BJ (cell line): ENCODE measurements at regions not wholly inside any gene's neighbourhood (a gene's known extent, or its start where the extent isn't known, plus 50 kb on each side); places are given as distances from the start of the nearest gene placed in this dataset.

Experiments used
- CTCF ChIA-PET: fragments of 350-600 bp; formaldehyde crosslinking; extraction: SDS; loops from one replicate; lab custom pipeline; 2021; ENCODE audit warnings: antibody characterized with exemption, inconsistent platforms; lab: Yijun Ruan, JAX
- POLR2A ChIA-PET: fragments of 300-600 bp; sonication (Branson Sonifier 250); formaldehyde crosslinking; extraction: SDS; loops from one replicate; lab custom pipeline; 2021; ENCODE audit warnings: antibody characterized with exemption; lab: Charles Lee
- DNase-seq: peaks from one replicate; pipeline ENCODE4 v3.0.0-alpha.2; 2011; ENCODE audit warnings: low read depth
- H3K27me3 ChIP-seq: 2 replicates; pipeline ENCODE4 v1.6.0; 2011; ENCODE audit warnings: low read length; ENCODE audit not compliant: control insufficient read depth, insufficient read depth
- H3K36me3 ChIP-seq: 2 replicates; pipeline ENCODE4 v1.5.1; 2011; ENCODE audit warnings: low read length; ENCODE audit not compliant: control insufficient read depth, insufficient read depth
- H3K4me3 ChIP-seq: 2 replicates; pipeline ENCODE4 v1.5.1; 2011; ENCODE audit warnings: low read depth, mild to moderate bottlenecking, control low read depth, low read length
- TF ChIP-seq, protein P1 (sequence below): IDR thresholded peaks from 2 replicates; pipeline ENCODE4 v1.5.1; 2011; ENCODE audit warnings: low read depth, mild to moderate bottlenecking, control low read depth, inconsistent platforms, low read length, moderate library complexity; ENCODE audit not compliant: insufficient read depth

DNA sequence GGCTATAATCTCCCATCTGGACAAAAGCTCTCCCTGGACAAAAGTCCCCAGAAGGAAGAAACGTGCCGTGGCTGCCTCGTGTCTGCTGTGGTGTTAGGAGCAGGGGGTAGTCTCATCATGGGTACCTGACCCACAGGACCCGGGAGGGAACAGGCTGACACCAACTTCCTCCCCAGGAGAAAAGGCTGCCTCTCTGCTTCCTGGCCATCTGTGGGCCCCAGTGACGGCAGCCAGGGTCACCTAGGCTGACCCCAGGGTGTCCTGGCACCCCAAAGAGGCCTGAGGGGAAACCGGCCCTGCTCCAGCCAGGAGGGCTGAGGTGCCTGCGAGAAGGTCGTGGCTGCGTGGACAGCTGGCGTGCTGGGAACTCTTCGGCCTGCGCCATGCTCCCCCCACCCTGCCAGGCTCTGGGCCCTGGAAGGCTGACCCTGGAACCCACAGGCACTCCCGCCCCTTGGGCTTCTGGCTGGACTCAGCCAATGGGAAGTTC lies 133.9 kb downstream of the RFLNA start:
- peaks cover 25% of the 10 kb centered on the region for H3K36me3 ChIP-seq
- H3K4me3 ChIP-seq, result no peak overlapping the region
- peak; percentile 31 for DNase-seq
- H3K27me3 ChIP-seq, result no peaks in the 10 kb centered on the region
- ChIA-PET POLR2A (interaction anchor here (1.5 kb wide), 1 partner anchor 40 kb away, joined by 4 read pairs; no protein-coding TSS in a partner anchor), CTCF (interaction anchor here (1.0 to 1.7 kb wide), 3 partner anchors 375 to 396 kb away, joined by 3 to 5 read pairs (median 4); no protein-coding TSS in a partner anchor)
- TF ChIP-seq, protein P1, sequence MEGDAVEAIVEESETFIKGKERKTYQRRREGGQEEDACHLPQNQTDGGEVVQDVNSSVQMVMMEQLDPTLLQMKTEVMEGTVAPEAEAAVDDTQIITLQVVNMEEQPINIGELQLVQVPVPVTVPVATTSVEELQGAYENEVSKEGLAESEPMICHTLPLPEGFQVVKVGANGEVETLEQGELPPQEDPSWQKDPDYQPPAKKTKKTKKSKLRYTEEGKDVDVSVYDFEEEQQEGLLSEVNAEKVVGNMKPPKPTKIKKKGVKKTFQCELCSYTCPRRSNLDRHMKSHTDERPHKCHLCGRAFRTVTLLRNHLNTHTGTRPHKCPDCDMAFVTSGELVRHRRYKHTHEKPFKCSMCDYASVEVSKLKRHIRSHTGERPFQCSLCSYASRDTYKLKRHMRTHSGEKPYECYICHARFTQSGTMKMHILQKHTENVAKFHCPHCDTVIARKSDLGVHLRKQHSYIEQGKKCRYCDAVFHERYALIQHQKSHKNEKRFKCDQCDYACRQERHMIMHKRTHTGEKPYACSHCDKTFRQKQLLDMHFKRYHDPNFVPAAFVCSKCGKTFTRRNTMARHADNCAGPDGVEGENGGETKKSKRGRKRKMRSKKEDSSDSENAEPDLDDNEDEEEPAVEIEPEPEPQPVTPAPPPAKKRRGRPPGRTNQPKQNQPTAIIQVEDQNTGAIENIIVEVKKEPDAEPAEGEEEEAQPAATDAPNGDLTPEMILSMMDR, result no peak

DNA sequence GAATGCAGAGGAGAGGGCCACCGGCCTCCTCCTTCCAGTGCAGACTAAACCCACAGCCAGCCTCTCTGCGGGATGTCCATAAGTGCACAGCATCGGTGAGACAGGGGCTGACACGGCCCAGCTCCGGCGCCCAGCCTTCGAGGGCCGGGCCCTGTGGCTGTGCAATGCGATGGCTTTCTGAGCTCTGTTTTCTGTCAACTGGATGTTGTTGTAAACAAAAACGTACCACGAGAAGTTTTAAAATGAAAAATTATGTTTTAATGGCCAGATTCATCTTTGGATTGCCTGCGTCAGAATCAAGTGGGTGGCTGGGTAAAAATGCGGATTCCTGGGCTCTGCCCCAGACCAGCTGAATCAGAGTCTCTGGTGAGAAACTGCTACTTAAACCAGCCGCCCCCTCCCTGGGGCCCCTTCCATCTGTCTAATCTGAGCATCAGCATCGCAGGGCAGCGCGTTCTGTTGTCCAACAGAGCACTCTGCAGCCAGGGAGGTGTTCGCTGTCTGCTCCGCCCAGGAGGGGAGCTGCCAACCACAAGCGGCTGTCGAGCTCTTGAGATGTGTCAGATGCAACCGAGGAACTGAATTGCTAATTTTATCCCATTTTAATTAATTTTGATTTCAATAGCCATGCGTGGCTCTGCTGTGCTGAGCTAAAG lies 133.4 kb downstream of the RFLNA start:
- peaks cover 24% of the 10 kb centered on the region for H3K36me3 ChIP-seq
- no peaks in the 10 kb centered on the region for H3K27me3 ChIP-seq
- H3K4me3 ChIP-seq, result no peak overlapping the region
- TF ChIP-seq, protein P1, result peak; percentile 8; the same call in 1 of the 2 replicates
- ChIA-PET POLR2A (interaction anchor here (1.5 kb wide), 1 partner anchor 40 kb away, joined by 4 read pairs; no protein-coding TSS in a partner anchor), CTCF (interaction anchor here (0.6 to 1.7 kb wide), 5 partner anchors 113 to 396 kb away, joined by 3 to 5 read pairs (median 3); no protein-coding TSS in a partner anchor)
- no peak for DNase-seq

DNA sequence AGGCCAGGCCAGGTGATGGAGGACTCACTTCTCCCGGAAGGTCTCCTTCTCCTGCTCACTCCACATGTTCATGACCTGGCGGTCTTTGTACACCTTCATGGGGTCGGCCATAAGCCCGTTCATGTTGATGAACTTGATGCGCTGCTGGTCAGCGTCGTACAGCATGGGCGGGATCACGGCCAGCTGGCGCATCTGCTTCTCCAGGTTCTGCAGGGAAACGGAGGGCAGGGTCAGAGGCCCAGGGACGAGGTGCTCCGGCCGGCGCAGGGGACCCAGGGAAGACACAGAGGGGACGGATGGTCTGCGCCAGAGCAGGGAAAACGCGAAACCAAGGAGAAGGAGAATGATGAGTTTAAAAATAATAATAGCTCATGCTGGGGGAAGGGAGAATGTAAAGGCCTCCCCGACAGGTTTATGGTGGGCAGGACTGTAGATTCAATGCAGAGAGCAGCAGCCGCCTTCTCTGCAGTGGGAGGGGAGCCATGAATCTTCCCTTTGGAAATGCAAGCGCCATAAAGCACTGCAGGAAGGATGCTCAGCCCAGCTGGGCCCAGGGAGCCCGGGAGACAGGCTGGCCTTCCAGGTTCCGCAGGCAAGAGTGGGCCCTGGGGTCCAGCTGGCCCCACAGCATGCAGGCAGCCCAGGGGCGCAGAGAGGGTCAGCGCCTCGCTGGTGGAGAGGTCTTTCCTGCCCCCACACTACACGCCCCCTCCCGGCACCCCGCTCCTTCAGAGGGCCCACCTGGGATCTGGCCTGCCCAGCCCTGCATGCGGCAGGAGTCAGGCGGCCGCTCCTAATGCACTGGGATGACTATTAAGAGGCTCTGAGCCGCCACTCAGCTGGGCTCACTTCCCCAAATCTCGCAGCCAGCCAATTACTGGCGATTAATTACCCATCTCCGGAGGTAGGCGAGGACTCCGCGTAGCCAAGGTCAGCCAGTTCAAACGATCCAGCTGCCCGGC lies 132.0 kb downstream of the RFLNA start:
- ChIA-PET CTCF (no interaction called here), POLR2A (interaction anchor here (1.5 kb wide), 1 partner anchor 38 kb away, joined by 4 read pairs; no protein-coding TSS in a partner anchor)
- Histone ChIP-seq H3K36me3 (peaks cover 24% of the 10 kb centered on the region), H3K4me3 (no peak overlapping the region), H3K27me3 (no peaks in the 10 kb centered on the region)
- no peak for DNase-seq
- TF ChIP-seq, protein P1, result no peak

DNA sequence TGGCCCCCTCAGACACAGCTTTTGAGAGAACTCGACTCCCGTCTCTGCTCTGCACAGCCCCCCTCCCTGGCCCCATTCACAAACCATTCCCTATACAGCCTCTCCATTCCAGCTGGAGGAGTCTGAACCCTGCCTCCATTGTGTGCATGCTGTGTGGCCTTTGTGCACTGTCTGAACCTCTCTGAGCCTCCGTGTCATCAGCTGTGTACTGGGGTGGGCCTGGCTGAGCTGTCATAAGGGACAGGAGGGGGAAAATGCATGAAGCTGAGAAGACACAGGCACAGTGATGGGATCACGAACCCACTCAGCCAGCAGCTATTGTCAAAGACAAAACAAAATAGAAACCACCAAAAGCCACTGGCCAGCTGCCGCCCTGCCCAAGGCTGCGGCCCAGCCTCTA lies 130.8 kb downstream of the RFLNA start:
- DNase-seq, result no peak
- H3K27me3 ChIP-seq, result no peaks in the 10 kb centered on the region
- TF ChIP-seq, protein P1, result no peak
- H3K36me3 ChIP-seq, result peaks cover 25% of the 10 kb centered on the region
- ChIA-PET POLR2A (no interaction called here), CTCF (interaction anchor here (0.6 to 0.9 kb wide), 3 partner anchors 11 to 81 kb away, joined by 3 read pairs; no protein-coding TSS in a partner anchor)
- H3K4me3 ChIP-seq, result no peak overlapping the region
